H1 (cell line): ENCODE measurements at regions not wholly inside any gene's neighbourhood (a gene's known extent, or its start where the extent isn't known, plus 50 kb on each side); places are given as distances from the start of the nearest gene placed in this dataset.

Source experiments
- CTCF ChIP-seq, 3 experiments: IDR thresholded peaks; 1 replicate in 2 of 3; 2 replicates in 1 of 3; pipeline versions ENCODE4 v1.5.1 to v1.6.1; 2011; ENCODE audit warnings: low read length in 3 of 3, mild to moderate bottlenecking in 3 of 3, inconsistent platforms in 2 of 3, low read depth in 1 of 3, moderate library complexity in 1 of 3; ENCODE audit not compliant: insufficient read depth in 1 of 3; ENCODE audit errors: control extremely low read depth in 1 of 3
- EZH2 ChIP-seq: fragments of 200-600 bp; sonication (generic); IDR thresholded peaks from 2 replicates; pipeline ENCODE4 v1.7.1; 2012; ENCODE audit warnings: low read depth, mild to moderate bottlenecking, moderate library complexity, low read length, inconsistent platforms; ENCODE audit not compliant: severe bottlenecking
- MAFK ChIP-seq: IDR thresholded peaks from 2 replicates; pipeline ENCODE4 v1.6.1; 2012; ENCODE audit warnings: low read depth, mild to moderate bottlenecking, improper control_type of control experiment, low read length
- POLR2A ChIP-seq, 2 experiments: IDR thresholded peaks; 1 replicate in 1 of 2; 2 replicates in 1 of 2; pipeline ENCODE4 v1.6.1; 2011; ENCODE audit warnings: low read depth in 2 of 2, low read length in 2 of 2, mild to moderate bottlenecking in 2 of 2; ENCODE audit errors: control extremely low read depth in 1 of 2
- RFX5 ChIP-seq: IDR thresholded peaks from 2 replicates; pipeline ENCODE4 v1.6.1; 2011; ENCODE audit warnings: low read depth, low read length, improper control_type of control experiment, borderline replicate concordance
- SIN3A ChIP-seq, 2 experiments: IDR thresholded peaks in 1 of 2; conservative IDR thresholded peaks in 1 of 2; 2 replicates each; pipeline ENCODE4 v1.6.1; 2011 to 2012; ENCODE audit warnings: low read length in 2 of 2, improper control_type of control experiment in 1 of 2, low read depth in 1 of 2, mild to moderate bottlenecking in 1 of 2
- SUZ12 ChIP-seq: fragments of 200-600 bp; sonication (generic); IDR thresholded peaks from 2 replicates; pipeline ENCODE4 v1.6.1; 2012; ENCODE audit warnings: mild to moderate bottlenecking, inconsistent platforms, low read length, moderate library complexity, mixed read lengths
- ZNF274 ChIP-seq: IDR thresholded peaks from 2 replicates; pipeline ENCODE4 v1.7.0; 2012; ENCODE audit warnings: low read length, borderline replicate concordance; ENCODE audit errors: extremely low read depth

DNA sequence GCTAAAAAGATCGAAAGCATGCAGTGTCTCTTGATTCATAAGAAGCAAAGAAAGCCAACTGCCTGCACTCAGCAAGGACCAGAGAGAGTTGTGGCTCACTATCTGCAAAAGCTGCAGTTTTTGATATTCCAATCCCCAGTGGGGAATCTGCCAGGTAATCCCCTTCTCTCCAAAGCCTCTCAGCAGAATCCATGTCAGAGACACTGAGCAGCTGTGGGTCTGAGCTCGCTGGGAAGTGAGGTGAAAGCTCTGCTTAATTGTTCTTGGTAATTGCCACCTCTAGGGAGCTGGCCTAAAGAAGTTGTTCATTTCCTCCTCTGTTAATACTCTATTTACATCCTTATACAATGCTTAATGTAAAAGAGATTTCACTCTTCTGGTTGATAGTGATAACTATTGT lies 261.3 kb upstream of the LRRC4C start:
- TF ChIP-seq SIN3A (conservative IDR thresholded peaks at IDR 0.05 in 1 of 2, IDR thresholded peaks at IDR 0.05 in 1 of 2; ENCODE audit: low read depth in 1 of 2, low read length in 2 of 2) (no peak), RFX5 (no peak), ZNF274 (no peak), EZH2 (no peak), MAFK (no peak), POLR2A (IDR thresholded peaks at IDR 0.05; ENCODE audit: control extremely low read depth in 1 of 2, low read depth in 2 of 2, low read length in 2 of 2) (no peak), CTCF (IDR thresholded peaks at IDR 0.05; ENCODE audit: control extremely low read depth in 1 of 3, insufficient read depth in 1 of 3, low read depth in 1 of 3, low read length in 3 of 3) (no peak), SUZ12 (no peak)
